ENCODE measurements at regions not wholly inside any gene's neighbourhood (a gene's known extent, or its start where the extent isn't known, plus 50 kb on each side); places are given as distances from the start of the nearest gene placed in this dataset.

GRCh38 chr16:85288341-85288868 lies 176.1 kb upstream of the CIBAR2 start:
- TF ChIP-seq CTCF (conservative IDR thresholded peaks at IDR 0.05): no peak
- Histone ChIP-seq H3K9me3 (ENCODE audit: control insufficient read depth, low read length) (no peaks in the 10 kb centered on the region), H3K9ac (ENCODE audit: extremely low read depth, low read length, poor library complexity, severe bottlenecking) (no peak overlapping the region), H3K4me3 (ENCODE audit: low read length) (no peak overlapping the region), H3K27ac (ENCODE audit: low read depth, low read length) (no peak overlapping the region), H3K36me3 (ENCODE audit: control insufficient read depth, insufficient read depth, low read length) (no peaks in the 10 kb centered on the region), H3K4me1 (ENCODE audit: control insufficient read depth, insufficient read depth, low read length) (no peaks in the 10 kb centered on the region), H3K27me3 (ENCODE audit: control insufficient read depth, insufficient read depth, low read length, poor library complexity, severe bottlenecking) (no peaks in the 10 kb centered on the region)
- no peak for DNase-seq
- no peak overlapping the region for H3K27ac Mint-ChIP-seq
- no peaks in the 10 kb centered on the region for H3K9me3 Mint-ChIP-seq
- H3K4me3 Mint-ChIP-seq: no peak overlapping the region
- H3K27me3 Mint-ChIP-seq (ENCODE audit: insufficient read depth): no peaks in the 10 kb centered on the region
- WGBS, 2 experiments (ENCODE audit: insufficient coverage in 1 of 2, insufficient read length in 1 of 2): 87 to 100% methylated on average over 2 to 4 of the region's 4 CpGs
- no peaks in the 10 kb centered on the region for H3K36me3 Mint-ChIP-seq (ENCODE audit: low read depth)
- H3K4me1 Mint-ChIP-seq: peaks cover 2% of the 10 kb centered on the region

GRCh38 chr16:85288869-85289660 lies 176.8 kb upstream of the CIBAR2 start:
- Mint-ChIP-seq H3K27ac (no peak overlapping the region), H3K27me3 (ENCODE audit: insufficient read depth) (no peaks in the 10 kb centered on the region), H3K36me3 (ENCODE audit: low read depth) (no peaks in the 10 kb centered on the region), H3K9me3 (no peaks in the 10 kb centered on the region), H3K4me1 (peaks cover under 1% of the 10 kb centered on the region), H3K4me3 (no peak overlapping the region)
- H3K9ac ChIP-seq (ENCODE audit: extremely low read depth, low read length, poor library complexity, severe bottlenecking): no peak overlapping the region
- no peak overlapping the region for H3K27ac ChIP-seq (ENCODE audit: low read depth, low read length)
- DNase-seq: no peak
- H3K36me3 ChIP-seq (ENCODE audit: control insufficient read depth, insufficient read depth, low read length): no peaks in the 10 kb centered on the region
- H3K27me3 ChIP-seq (ENCODE audit: control insufficient read depth, insufficient read depth, low read length, poor library complexity, severe bottlenecking): no peaks in the 10 kb centered on the region
- 88 to 90% methylated on average over 8 to 11 of the region's 11 CpGs for WGBS, 2 experiments (ENCODE audit: insufficient coverage in 1 of 2, insufficient read length in 1 of 2)
- no peak overlapping the region for H3K4me3 ChIP-seq (ENCODE audit: low read length)
- H3K4me1 ChIP-seq (ENCODE audit: control insufficient read depth, insufficient read depth, low read length): no peaks in the 10 kb centered on the region
- H3K9me3 ChIP-seq (ENCODE audit: control insufficient read depth, low read length): no peaks in the 10 kb centered on the region
- TF ChIP-seq CTCF (conservative IDR thresholded peaks at IDR 0.05): no peak

GRCh38 chr16:85289760-85290625 lies 177.7 kb upstream of the CIBAR2 start:
- no peaks in the 10 kb centered on the region for H3K9me3 ChIP-seq (ENCODE audit: control insufficient read depth, low read length)
- no peak overlapping the region for H3K27ac ChIP-seq (ENCODE audit: low read depth, low read length)
- Mint-ChIP-seq H3K27ac (no peak overlapping the region), H3K36me3 (ENCODE audit: low read depth) (no peaks in the 10 kb centered on the region), H3K9me3 (no peaks in the 10 kb centered on the region), H3K4me3 (no peak overlapping the region), H3K4me1 (no peaks in the 10 kb centered on the region), H3K27me3 (ENCODE audit: insufficient read depth) (no peaks in the 10 kb centered on the region)
- H3K9ac ChIP-seq (ENCODE audit: extremely low read depth, low read length, poor library complexity, severe bottlenecking): no peak overlapping the region
- WGBS, 2 experiments (ENCODE audit: insufficient coverage in 1 of 2, insufficient read length in 1 of 2): 83 to 91% methylated on average over 8 to 19 of the region's 21 CpGs
- peak; percentile 44 for TF ChIP-seq CTCF (conservative IDR thresholded peaks at IDR 0.05)
- DNase-seq: no peak
- H3K4me1 ChIP-seq (ENCODE audit: control insufficient read depth, insufficient read depth, low read length): no peaks in the 10 kb centered on the region
- H3K4me3 ChIP-seq (ENCODE audit: low read length): no peak overlapping the region
- no peaks in the 10 kb centered on the region for H3K36me3 ChIP-seq (ENCODE audit: control insufficient read depth, insufficient read depth, low read length)
- no peaks in the 10 kb centered on the region for H3K27me3 ChIP-seq (ENCODE audit: control insufficient read depth, insufficient read depth, low read length, poor library complexity, severe bottlenecking)

All from endodermal cell (in vitro differentiated cells).